ENCODE measurements at regions not wholly inside any gene's neighbourhood (a gene's known extent, or its start where the extent isn't known, plus 50 kb on each side); places are given as distances from the start of the nearest gene placed in this dataset.

DNA sequence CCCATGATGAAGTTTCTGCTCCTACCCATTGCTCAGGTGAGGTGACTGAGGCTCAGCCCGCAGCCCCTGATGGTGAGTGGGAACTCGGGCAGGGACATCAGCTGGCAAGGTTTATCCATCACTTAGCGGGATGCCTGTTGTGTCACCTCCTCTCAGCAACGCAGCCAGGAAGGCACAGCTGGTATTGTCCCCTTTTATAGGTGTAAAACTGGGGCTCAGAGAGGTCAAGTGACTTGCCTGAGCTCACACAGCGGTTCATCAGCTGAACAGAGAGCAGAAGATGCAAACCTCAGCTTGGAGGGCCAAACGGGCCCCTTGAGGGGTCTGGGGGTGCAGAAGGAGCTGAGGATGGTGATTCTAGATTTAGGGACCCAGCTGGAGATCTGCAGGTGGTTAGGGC lies 143.6 kb downstream of the PHETA1 start:
- Histone ChIP-seq H3K4me3 (ENCODE audit: control extremely low read depth in 1 of 5, extremely low read depth in 1 of 5, insufficient read depth in 1 of 5, low read depth in 2 of 5, low read length in 4 of 5) (no peak overlapping the region), H3K36me3 (replicated peaks in 1 of 2; ENCODE audit: control extremely low read depth in 1 of 2, control insufficient read depth in 1 of 2, extremely low read depth in 1 of 2, insufficient read depth in 2 of 2, low read length in 1 of 2) (no peaks in the 10 kb centered on the region), H3K27me3 (replicated peaks in 1 of 4; ENCODE audit: control extremely low read depth in 1 of 4, control insufficient read depth in 3 of 4, insufficient read depth in 4 of 4, low read length in 3 of 4) (peaks cover 0 to 5% (median 0%) of the 10 kb centered on the region in 4 experiments), H3K9me3 (ENCODE audit: control extremely low read depth in 1 of 3, control insufficient read depth in 2 of 3, insufficient read depth in 1 of 3, low read length in 2 of 3) (peaks cover 0 to 3% (median 0%) of the 10 kb centered on the region in 3 donors), H3K27ac (ENCODE audit: low read length in 2 of 2) (no peak overlapping the region), H3K9ac (ENCODE audit: low read length) (no peak overlapping the region), H4K20me1 (ENCODE audit: control insufficient read depth, insufficient read depth, low read length, poor library complexity, severe bottlenecking) (no peaks in the 10 kb centered on the region), H2AFZ (ENCODE audit: insufficient read depth, low read depth, low read length, poor library complexity, severe bottlenecking) (no peak overlapping the region), H3K4me2 (replicated peaks; ENCODE audit: low read depth, low read length, poor library complexity, severe bottlenecking) (no peak overlapping the region), H3K4me1 (ENCODE audit: control insufficient read depth in 2 of 2, insufficient read depth in 2 of 2, low read length in 2 of 2) (no peaks in the 10 kb centered on the region), H3K79me2 (ENCODE audit: control insufficient read depth, insufficient read depth, low read length) (no peaks in the 10 kb centered on the region)
- intact Hi-C loops (cut with micrococcal nuclease): no loop called here
- ChIA-PET CTCF (no interaction called here), POLR2A (no interaction called here)
- no peak overlapping the region for H3K27ac Mint-ChIP-seq
- H3K4me1 Mint-ChIP-seq: no peaks in the 10 kb centered on the region
- no peaks in the 10 kb centered on the region for H3K9me3 Mint-ChIP-seq (ENCODE audit: insufficient read depth)
- no peak for ATAC-seq (ENCODE audit: low read depth)
- H3K4me3 Mint-ChIP-seq: no peak overlapping the region
- peaks cover 14% of the 10 kb centered on the region for H3K27me3 Mint-ChIP-seq
- 88% methylated on average over 6 of the region's 6 CpGs for WGBS (ENCODE audit: insufficient coverage)
- DNase-seq: no peak
- TF ChIP-seq, protein P1, sequence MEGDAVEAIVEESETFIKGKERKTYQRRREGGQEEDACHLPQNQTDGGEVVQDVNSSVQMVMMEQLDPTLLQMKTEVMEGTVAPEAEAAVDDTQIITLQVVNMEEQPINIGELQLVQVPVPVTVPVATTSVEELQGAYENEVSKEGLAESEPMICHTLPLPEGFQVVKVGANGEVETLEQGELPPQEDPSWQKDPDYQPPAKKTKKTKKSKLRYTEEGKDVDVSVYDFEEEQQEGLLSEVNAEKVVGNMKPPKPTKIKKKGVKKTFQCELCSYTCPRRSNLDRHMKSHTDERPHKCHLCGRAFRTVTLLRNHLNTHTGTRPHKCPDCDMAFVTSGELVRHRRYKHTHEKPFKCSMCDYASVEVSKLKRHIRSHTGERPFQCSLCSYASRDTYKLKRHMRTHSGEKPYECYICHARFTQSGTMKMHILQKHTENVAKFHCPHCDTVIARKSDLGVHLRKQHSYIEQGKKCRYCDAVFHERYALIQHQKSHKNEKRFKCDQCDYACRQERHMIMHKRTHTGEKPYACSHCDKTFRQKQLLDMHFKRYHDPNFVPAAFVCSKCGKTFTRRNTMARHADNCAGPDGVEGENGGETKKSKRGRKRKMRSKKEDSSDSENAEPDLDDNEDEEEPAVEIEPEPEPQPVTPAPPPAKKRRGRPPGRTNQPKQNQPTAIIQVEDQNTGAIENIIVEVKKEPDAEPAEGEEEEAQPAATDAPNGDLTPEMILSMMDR (IDR thresholded peaks at IDR 0.05): no peak
- no peak for TF ChIP-seq EZH2 (IDR thresholded peaks at IDR 0.05; ENCODE audit: borderline replicate concordance, insufficient read depth, low read depth, low read length, poor library complexity, severe bottlenecking)

DNA sequence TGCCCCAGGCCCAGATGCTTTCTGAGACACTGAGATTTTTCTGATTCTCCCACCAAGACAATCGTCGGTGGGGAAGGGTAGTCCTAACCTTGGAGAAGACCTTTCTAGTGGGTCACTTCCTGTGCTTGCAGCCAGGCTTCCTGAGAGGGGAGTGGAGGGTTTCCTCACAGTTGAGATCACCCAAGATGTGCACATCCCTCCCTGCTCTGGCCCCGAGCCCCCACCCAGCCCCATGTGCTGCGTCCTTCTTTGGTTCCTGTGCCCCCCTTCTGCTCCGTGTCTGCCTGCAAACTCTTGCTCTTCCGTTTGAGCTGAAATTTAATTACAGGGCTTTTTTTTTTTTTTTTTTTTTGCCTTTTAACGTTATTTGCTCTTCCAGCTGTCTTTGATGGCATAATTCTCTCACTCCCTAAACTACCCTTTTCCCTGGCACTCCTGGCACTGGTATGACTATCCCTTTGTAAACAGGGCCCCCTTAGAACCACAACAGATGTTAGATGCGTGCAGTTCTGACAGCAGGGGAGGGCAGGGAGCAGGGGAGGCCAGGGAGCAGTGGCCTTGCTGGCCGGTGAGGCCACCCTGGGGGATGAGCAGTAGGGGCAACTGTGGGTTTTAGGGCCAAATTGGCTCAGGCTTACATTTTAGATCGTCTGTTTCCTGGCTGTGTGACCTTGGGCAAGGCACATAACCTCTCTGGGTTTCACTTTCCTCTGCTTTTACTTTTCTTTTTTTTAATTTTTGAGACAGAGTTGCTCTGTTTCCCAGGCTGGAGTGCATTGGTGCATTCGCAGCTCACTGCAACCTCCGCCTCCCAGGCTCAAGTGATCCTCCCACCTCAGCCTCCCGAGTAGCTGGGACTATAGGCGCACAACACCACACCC lies 144.5 kb downstream of the PHETA1 start:
- ChIA-PET POLR2A (no interaction called here), CTCF (no interaction called here)
- Mint-ChIP-seq H3K27me3 (peaks cover 16% of the 10 kb centered on the region), H3K27ac (no peak overlapping the region), H3K4me1 (no peaks in the 10 kb centered on the region), H3K9me3 (ENCODE audit: insufficient read depth) (no peaks in the 10 kb centered on the region), H3K4me3 (no peak overlapping the region)
- Histone ChIP-seq H3K27ac (ENCODE audit: low read length in 2 of 2) (no peak overlapping the region), H3K4me2 (replicated peaks; ENCODE audit: low read depth, low read length, poor library complexity, severe bottlenecking) (no peak overlapping the region), H4K20me1 (ENCODE audit: control insufficient read depth, insufficient read depth, low read length, poor library complexity, severe bottlenecking) (no peaks in the 10 kb centered on the region), H3K9me3 (ENCODE audit: control extremely low read depth in 1 of 3, control insufficient read depth in 2 of 3, insufficient read depth in 1 of 3, low read length in 2 of 3) (peaks cover 0 to 3% (median 0%) of the 10 kb centered on the region in 3 donors), H2AFZ (ENCODE audit: insufficient read depth, low read depth, low read length, poor library complexity, severe bottlenecking) (no peak overlapping the region), H3K79me2 (ENCODE audit: control insufficient read depth, insufficient read depth, low read length) (no peaks in the 10 kb centered on the region), H3K9ac (ENCODE audit: low read length) (no peak overlapping the region), H3K36me3 (replicated peaks in 1 of 2; ENCODE audit: control extremely low read depth in 1 of 2, control insufficient read depth in 1 of 2, extremely low read depth in 1 of 2, insufficient read depth in 2 of 2, low read length in 1 of 2) (no peaks in the 10 kb centered on the region), H3K4me3 (ENCODE audit: control extremely low read depth in 1 of 5, extremely low read depth in 1 of 5, insufficient read depth in 1 of 5, low read depth in 2 of 5, low read length in 4 of 5) (no peak overlapping the region), H3K27me3 (replicated peaks in 1 of 4; ENCODE audit: control extremely low read depth in 1 of 4, control insufficient read depth in 3 of 4, insufficient read depth in 4 of 4, low read length in 3 of 4) (peaks cover 0 to 5% (median 0%) of the 10 kb centered on the region in 4 experiments), H3K4me1 (ENCODE audit: control insufficient read depth in 2 of 2, insufficient read depth in 2 of 2, low read length in 2 of 2) (no peaks in the 10 kb centered on the region)
- 29% methylated on average over 9 of the region's 14 CpGs for WGBS (ENCODE audit: insufficient coverage)
- TF ChIP-seq, protein P1 (IDR thresholded peaks at IDR 0.05): no peak
- TF ChIP-seq EZH2 (IDR thresholded peaks at IDR 0.05; ENCODE audit: borderline replicate concordance, insufficient read depth, low read depth, low read length, poor library complexity, severe bottlenecking): no peak
- no peak for DNase-seq
- intact Hi-C loops (cut with micrococcal nuclease): no loop called here
- no peak for ATAC-seq (ENCODE audit: low read depth)
